Activated CD4-positive, alpha-beta T cell treated with anti-CD3 and anti-CD28 coated beads for 24 hours (primary cell): ENCODE measurements at regions not wholly inside any gene's neighbourhood (a gene's known extent, or its start where the extent isn't known, plus 50 kb on each side); places are given as distances from the start of the nearest gene placed in this dataset.
A peak's percentile ranks its signal among the peaks of the same experiment; 100 is the strongest.
"Not testable (repeated sequence)": the region's sequence is repeated elsewhere in the genome, so short reads cannot be mapped to it uniquely, and the experiment has no call there.

Source experiments
- DNase-seq, 2 donors: peaks; one replicate each; pipeline ENCODE4 v3.0.0-alpha.2; 2020; ENCODE audit warnings: low read depth in 2 of 2

- DNase-seq, result not testable (repeated sequence)
Observed at GRCh38 chr1:149157409-149157808, 54.1 kb upstream of the NBPF9 start.

GRCh38 chr1:149158308-149158707, 55.0 kb upstream of the NBPF9 start:
- DNase-seq, result not testable (repeated sequence)

- not testable (repeated sequence) for DNase-seq
Observed at GRCh38 chr1:149163063-149163444, 59.7 kb upstream of the NBPF9 start.

- DNase-seq, result not testable (repeated sequence)
Observed at GRCh38 chr1:149174765-149175164, 71.4 kb upstream of the NBPF9 start.

GRCh38 chr1:149175812-149176211, 72.5 kb upstream of the NBPF9 start:
- DNase-seq, result not testable (repeated sequence)

- peak; percentile 39 to 41 for DNase-seq
Observed at GRCh38 chr1:149176453-149177316, 73.3 kb upstream of the NBPF9 start.

DNA sequence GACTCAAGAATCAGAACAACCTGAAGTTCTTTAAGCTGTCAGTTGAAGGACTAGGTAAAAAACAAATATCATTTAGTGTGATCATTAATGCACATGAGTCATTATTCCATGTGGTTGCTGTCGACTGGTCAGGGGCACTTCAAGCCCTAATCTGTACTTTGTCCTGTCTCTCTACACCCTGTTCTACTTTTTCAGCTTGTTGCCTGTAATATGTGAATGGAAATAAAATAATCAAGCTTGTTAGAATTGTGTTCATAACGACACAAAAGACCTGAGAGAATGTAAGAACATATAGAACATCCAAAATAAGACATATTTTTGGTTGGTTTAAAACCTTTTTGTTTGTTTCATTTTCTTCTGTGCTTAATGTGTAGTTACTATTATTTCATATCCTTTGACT, 87.4 kb upstream of the NBPF9 start:
- not testable (repeated sequence) for DNase-seq

DNA sequence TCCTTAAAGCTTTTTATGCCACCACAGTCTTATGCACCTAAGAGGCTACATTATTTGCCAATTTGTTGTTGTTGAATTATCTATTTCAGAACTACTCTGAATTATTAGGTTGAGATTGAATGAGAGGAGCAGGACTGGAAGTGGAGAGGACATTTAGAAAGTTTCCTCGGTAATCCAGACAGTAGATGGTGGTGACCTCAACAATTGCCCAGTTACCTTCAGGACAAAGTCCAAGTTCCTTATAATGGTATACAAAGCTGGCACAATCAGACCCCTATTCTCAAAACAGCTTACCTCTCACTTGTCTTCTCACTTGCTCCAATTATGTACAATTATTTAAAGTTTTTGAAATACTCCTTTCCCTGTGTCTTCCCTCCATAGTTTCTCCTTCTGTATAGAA, 93.3 kb upstream of the NBPF9 start:
- DNase-seq, result not testable (repeated sequence)

- DNase-seq, result not testable (repeated sequence)
Observed at GRCh38 chr1:149200567-149200966, 97.2 kb upstream of the NBPF9 start.

- DNase-seq, result not testable (repeated sequence)
Observed at GRCh38 chr1:149202283-149202682, 98.9 kb upstream of the NBPF9 start.

GRCh38 chr1:149204396-149204795, 101.0 kb upstream of the NBPF9 start:
- DNase-seq, result not testable (repeated sequence)

DNA sequence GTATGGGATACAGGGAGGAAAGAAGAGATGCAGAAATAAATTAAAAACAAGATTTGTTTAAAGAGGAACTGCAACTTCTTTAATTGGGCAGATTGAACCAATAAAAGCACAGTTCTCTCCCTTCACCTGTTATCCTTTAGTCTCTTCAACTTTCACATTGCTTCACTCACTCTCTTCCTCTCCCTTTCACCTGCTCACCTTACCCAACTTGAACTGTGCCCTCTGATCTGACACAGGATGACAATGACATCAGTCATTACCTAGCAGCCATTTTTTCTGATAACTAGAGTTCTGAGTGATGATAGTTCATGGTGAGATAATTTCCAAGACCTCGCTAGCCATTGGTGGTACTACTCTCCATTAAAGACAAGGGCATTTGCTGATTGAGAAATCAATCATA, 105.5 kb upstream of the NBPF9 start:
- not testable (repeated sequence) for DNase-seq

- DNase-seq, result not testable (repeated sequence)
Observed at GRCh38 chr1:149211757-149212420, 108.5 kb upstream of the NBPF9 start.

DNA sequence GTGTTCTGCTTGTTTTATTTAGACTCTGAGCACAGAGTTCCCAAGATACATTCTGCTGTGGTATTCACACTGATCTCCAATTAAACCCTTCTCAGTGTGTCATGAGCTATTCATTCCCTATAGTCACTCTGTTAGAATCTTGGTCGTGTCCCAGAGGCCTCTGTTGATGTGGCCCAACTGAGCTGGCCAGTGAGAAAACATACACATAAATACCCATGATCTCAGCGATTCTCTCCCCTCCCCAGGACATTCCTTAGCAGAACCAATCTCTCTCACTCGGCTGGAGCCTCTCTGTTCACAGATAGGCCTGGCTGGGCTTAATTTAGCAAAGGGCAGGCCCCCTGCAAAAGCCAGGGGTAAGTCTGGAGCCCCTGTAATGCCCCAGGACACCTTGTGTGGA, 109.6 kb upstream of the NBPF9 start:
- DNase-seq, result not testable (repeated sequence)

GRCh38 chr1:149213673-149214072, 110.3 kb upstream of the NBPF9 start:
- DNase-seq, result not testable (repeated sequence)

DNA sequence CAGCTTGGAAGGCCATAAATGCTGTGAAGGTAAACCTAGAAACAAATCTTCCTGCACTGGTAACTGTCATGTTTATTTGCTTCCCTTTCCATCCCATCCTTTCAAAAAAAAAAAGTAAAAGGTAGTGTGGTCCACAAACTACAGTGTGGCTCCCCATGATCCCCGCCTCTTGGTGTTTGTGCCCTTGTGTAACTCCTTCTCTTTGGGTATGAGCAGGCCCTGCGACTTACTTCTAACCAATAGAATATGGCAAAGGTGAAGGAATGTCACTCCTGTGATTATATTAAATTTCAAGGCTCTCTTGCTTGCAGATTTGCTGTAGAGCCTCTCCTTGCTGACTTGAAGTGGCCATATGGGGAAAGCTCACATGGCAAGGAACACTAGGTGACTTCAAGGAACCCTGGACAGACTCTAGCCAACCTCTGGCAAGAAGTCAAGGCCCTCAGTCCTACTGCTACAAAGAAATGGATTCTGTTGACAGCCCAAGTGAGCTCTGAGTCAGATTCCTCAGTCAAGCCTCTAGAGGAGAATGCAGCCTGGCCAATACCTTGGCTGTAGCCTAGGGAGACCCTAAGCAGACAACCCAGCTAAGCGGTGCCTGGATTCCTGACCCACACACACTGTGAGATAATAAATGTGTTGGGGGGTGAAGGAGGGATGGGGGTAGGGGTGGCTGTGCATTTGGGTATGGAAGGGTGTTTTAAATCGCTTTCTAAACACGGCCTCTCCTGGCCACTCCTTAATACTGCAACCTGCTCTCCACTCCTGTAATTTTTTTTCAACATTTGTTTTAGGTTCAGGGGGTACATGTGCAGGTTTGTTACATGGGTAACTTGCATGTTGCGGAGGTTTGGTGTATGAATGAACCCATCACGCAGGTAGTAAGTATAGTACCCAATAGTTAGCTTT, 115.0 kb upstream of the NBPF9 start:
- not testable (repeated sequence) for DNase-seq

GRCh38 chr1:149219539-149219938, 116.2 kb upstream of the NBPF9 start:
- not testable (repeated sequence) for DNase-seq

DNA sequence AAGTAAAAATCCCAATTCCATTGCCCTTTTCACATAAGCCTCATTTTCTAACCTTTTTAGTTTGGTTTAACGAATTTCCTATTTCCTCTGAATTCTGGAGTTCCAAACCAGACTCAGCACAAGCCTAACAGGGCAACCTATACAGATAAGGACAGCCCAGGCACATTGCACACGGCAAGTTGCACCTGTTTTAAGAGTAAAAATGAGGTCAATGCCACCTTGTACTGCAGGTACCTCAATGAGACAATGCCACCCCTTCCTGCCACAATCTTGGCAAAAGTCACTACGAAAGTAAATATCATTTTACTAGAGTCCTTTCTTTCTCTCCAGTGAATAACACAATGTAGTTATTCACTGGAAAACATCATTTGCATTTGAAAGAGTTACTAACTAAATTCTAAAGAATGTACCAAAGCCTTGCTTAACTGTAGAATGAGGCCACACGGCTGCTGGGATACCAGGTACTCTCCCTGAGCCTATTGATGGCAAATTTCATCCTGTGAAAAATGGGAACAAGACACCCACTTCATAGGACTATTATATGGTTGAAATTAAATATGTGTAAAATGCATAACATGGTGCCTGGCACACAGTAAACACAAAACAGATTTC, 117.2 kb upstream of the NBPF9 start:
- not testable (repeated sequence) for DNase-seq

GRCh38 chr1:149227933-149228665, 124.7 kb upstream of the NBPF9 start:
- not testable (repeated sequence) for DNase-seq

DNA sequence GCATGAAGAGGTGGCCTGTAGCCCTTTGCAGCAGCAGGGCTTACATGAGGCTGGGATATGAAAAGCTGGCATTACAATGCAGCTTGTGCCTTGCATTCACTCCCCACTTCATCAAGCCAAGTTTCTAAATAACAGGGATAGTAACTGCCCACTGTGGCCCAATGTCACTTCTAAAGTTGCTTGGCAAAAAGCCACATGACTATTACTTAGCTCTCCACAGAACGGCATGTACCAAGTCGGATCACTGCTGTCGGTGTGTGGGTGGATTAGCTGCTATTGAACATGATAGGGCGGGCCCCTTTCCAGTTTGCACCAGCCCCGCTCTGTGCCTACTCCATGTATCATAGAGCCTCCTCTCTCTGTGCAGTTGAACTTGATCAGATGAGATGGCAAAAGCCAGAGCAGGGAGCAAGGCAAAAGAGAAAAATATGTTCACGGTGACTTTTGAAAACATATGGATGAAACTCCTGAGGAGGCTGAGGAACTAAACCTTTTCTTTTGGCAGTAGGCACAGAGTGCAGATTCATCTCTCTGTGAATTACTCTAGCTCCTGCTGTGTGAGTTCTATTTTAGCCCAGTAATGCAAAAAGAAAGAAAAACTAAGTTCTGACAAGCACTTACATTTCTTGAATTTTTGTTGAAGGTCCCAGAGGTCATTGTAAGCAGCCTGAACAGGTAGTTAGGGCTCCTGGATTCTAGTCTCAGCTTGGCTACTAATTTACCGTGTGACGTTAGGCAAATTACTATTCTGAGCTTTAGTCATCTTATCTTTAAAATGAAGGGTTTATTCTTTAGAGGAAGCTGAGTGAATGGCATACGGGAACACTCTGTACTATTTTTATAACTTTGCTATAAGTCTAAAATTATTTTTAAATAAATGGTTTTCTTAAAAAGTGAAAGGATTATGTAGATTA, 125.6 kb upstream of the NBPF9 start:
- not testable (repeated sequence) for DNase-seq
